Adrenal gland (tissue), 9 donors: ENCODE measurements at regions not wholly inside any gene's neighbourhood (a gene's known extent, or its start where the extent isn't known, plus 50 kb on each side); places are given as distances from the start of the nearest gene placed in this dataset.
A peak's percentile ranks its signal among the peaks of the same experiment; 100 is the strongest.

ENCODE experiments used
- DNase-seq, 7 donors: peaks; one replicate each; pipeline ENCODE4 v3.0.0-alpha.2; 2019 to 2020
- H3K27ac ChIP-seq, 5 donors: fragments of 200-600 bp; sonication (generic) in 4 of 5; 1 replicate in 3 of 5; 2 replicates in 2 of 5; pipeline versions ENCODE4 v1.5.1 to v1.8.0; 2016 to 2020; ENCODE audit warnings: mild to moderate bottlenecking in 1 of 5
- H3K27me3 ChIP-seq: fragments of 200-600 bp; 2 replicates; pipeline ENCODE4 v1.8.0; 2021
- H3K36me3 ChIP-seq, 2 donors: fragments of 200-600 bp; replicated peaks in 1 of 2; 1 replicate in 1 of 2; 2 replicates in 1 of 2; pipeline versions ENCODE4 v1.5.1 to v1.8.0; 2018 to 2022
- H3K4me1 ChIP-seq, 2 donors: fragments of 200-600 bp; replicated peaks in 1 of 2; 1 replicate in 1 of 2; 2 replicates in 1 of 2; pipeline versions ENCODE4 v1.5.1 to v1.8.0; 2018 to 2021
- H3K4me3 ChIP-seq, 4 donors: fragments of 200-600 bp; sonication (generic) in 3 of 4; one replicate each; pipeline ENCODE4 v1.5.1; 2016 to 2018
- H3K9me3 ChIP-seq, 3 donors: fragments of 200-600 bp; sonication (generic) in 1 of 3; replicated peaks in 1 of 3; 1 replicate in 2 of 3; 2 replicates in 1 of 3; pipeline versions ENCODE4 v1.5.1 to v1.8.0; 2016 to 2021
- POLR2A ChIP-seq, 2 donors: fragments of 450-650 bp; IDR thresholded peaks; one replicate each; pipeline ENCODE4 v1.6.1; 2017; ENCODE audit warnings: antibody characterized with exemption in 2 of 2, mild to moderate bottlenecking in 2 of 2, moderate library complexity in 1 of 2
- WGBS, 4 donors: extraction: QIAGEN DNeasy Blood & Tissue Kit in 2 of 4; methylation state at CpG; one replicate each; pipeline versions ENCODE4 v1.1.5 to v1.1.7; 2013 to 2017; 5-methylcytosine and 5-hydroxymethylcytosine counted together
- intact Hi-C, 2 donors: fragments of 100-400 bp; cut with DNase I; formaldehyde crosslinking; loops; one replicate each; pipeline versions ENCODE4 v1.14.1 to v1.15.0; 2022 to 2023
- TF ChIP-seq, protein P1 (sequence below), 6 experiments: fragments of 450-650 bp in 4 of 6; fragments of 200-600 bp in 2 of 6; sonication (generic) in 1 of 6; IDR thresholded peaks; 1 replicate in 5 of 6; 2 replicates in 1 of 6; pipeline versions ENCODE4 v1.5.1 to v1.8.0; 2016 to 2021; ENCODE audit warnings: antibody characterized with exemption in 6 of 6, mild to moderate bottlenecking in 2 of 6, moderate library complexity in 1 of 6
- donor health status: healthy with polysubstance abuse.
- donor health status: Bipolar disorder and iron deficiency.
- donor health status: DM: yes; HTN: yes; CAD: no.
- donor health status: DM: no; HTN: no; CAD: no.
- donor health status: DM: no; HTN: no; CAD: no.

DNA sequence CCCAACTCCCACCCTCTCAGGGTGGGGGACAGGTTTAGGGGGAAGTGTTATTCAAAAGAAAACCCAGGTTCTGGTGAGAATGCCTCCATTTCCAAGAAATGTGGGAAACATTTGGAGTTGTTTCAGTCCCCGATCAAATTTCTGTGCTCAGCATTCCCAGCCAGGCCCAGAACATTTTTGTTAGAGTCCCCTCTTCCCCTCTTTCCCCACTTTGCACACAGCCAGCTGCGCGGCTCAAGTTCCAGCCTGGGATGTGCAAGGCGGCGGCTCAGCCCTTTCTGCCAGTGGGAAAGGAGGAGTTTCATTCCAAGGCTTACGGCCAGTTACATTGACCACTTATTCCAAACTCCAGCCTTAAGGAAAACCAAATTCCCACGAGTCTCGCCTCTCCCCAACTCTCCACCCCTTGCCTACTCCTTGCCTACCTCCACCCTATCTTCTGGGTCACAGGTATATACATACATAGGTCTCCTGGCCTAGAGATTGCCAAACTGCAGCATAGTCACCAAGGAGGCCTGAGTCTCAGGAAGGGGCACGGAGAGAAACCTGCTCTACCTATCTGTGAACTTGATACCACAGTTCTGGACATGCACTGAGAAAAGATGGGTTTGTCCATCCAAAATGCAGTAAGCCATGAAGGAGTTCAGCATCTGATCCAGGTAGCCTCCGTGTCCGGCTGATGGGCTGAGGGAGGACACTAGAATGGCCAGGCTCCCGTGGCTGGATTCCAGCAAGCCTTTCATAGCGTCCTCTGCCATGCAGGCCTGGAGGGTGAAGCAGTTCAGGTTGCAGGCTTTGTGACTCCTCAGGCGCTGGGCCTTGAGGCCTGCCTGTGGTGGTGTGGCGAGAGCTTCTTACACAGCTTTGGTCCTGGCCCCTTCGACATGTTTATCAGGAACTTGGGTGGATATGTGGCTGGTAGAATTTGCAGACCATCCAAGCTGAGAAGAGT is 154.5 kb downstream of the ZFP36L2 start:
- TF ChIP-seq, protein P1, sequence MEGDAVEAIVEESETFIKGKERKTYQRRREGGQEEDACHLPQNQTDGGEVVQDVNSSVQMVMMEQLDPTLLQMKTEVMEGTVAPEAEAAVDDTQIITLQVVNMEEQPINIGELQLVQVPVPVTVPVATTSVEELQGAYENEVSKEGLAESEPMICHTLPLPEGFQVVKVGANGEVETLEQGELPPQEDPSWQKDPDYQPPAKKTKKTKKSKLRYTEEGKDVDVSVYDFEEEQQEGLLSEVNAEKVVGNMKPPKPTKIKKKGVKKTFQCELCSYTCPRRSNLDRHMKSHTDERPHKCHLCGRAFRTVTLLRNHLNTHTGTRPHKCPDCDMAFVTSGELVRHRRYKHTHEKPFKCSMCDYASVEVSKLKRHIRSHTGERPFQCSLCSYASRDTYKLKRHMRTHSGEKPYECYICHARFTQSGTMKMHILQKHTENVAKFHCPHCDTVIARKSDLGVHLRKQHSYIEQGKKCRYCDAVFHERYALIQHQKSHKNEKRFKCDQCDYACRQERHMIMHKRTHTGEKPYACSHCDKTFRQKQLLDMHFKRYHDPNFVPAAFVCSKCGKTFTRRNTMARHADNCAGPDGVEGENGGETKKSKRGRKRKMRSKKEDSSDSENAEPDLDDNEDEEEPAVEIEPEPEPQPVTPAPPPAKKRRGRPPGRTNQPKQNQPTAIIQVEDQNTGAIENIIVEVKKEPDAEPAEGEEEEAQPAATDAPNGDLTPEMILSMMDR (IDR thresholded peaks at IDR 0.05): no peak
- TF ChIP-seq POLR2A (IDR thresholded peaks at IDR 0.05): no peak
- peak in 3 of 7 donors; percentile 25 to 41 (median 32) for DNase-seq
- no peak overlapping the region for H3K4me3 ChIP-seq
- H3K4me1 ChIP-seq: peaks cover 46 to 56% of the 10 kb centered on the region in 2 donors
- H3K9me3 ChIP-seq: no peaks in the 10 kb centered on the region
- peak overlapping the region in 4 of 5 donors; percentile 2 to 85 (median 44) for H3K27ac ChIP-seq
- H3K27me3 ChIP-seq: no peaks in the 10 kb centered on the region
- WGBS, 4 donors: 75 to 87% (median 82%) methylated on average over 15 to 16 of the region's 16 CpGs
- H3K36me3 ChIP-seq: no peaks in the 10 kb centered on the region
- intact Hi-C loops: no loop called here

DNA sequence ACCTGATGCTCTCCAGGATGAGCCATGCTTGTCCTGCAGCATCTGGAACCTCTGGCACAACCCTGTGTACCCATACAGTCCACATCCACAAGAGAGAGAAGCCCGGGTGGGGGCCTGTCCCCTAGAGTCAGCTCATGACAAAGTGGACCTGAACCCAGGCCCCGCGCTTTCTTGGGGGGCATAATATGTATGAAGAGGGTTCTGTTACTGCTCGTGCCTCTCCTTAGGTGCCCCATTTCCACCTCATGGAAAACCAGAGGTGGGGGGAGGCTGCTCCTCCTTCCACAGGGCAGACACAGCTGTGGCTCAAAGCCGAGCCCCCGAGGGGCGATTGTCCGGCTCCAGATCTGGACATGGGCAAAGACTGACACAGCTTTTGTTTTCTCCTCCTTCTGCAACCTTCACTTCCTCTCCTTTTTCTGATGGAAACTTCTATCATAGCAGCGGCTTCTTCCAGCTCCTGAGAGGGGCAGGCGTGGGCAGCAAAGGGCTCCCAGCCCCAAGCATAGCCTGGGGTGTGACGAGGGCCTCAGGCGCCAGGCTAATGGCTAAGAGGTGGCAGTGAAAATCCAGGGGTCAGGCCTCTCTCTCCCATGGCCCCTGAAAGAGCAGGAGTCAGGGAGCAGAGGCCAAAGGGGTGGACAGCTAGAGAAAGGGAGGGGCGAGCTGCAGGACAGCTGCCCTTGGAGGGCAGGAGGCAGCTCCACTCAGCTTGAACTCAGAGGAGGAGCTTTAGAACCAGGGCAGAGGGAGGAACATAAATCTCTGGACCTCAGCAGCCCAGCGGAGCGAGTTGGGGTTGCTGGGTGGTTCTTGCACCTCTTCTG is 155.5 kb downstream of the ZFP36L2 start:
- TF ChIP-seq, protein P1 (IDR thresholded peaks at IDR 0.05): no peak
- peak in 1 of 2 donors; percentile 12 for TF ChIP-seq POLR2A (IDR thresholded peaks at IDR 0.05)
- peak in 5 of 7 donors; percentile 63 to 73 (median 71) for DNase-seq
- Histone ChIP-seq H3K4me1 (peaks cover 43 to 47% of the 10 kb centered on the region in 2 donors), H3K36me3 (no peaks in the 10 kb centered on the region), H3K27ac (peak overlapping the region in 4 of 5 donors; percentile 21 to 85 (median 44)), H3K4me3 (no peak overlapping the region), H3K9me3 (no peaks in the 10 kb centered on the region), H3K27me3 (no peaks in the 10 kb centered on the region)
- intact Hi-C loops: no loop called here
- WGBS, 4 donors: 61 to 72% (median 68%) methylated on average over 15 of the region's 15 CpGs

DNA sequence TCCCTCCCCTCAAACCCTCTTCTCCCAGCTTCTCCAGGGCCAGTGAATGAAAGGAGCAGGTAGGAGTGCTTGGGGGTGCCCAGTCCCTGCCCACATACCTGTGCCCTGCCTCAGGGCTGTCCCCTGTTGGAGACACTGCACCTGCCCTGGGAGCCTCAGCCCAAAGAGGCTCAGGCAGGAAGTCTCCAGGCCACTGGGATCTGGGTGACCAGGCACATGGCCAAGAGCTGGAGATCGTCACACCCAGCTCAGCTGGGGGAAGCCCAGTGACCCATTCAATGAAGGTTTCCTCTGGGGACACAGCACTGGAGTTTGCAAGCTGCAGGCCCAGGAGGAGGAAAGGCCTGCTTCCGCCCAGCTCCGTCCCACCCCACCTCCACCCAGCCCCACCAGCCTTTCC is 156.4 kb downstream of the ZFP36L2 start:
- H3K4me3 ChIP-seq: no peak overlapping the region
- no peak for TF ChIP-seq POLR2A (IDR thresholded peaks at IDR 0.05)
- TF ChIP-seq, protein P1 (IDR thresholded peaks at IDR 0.05): no peak
- 33 to 62% (median 58%) methylated on average over 2 to 3 of the region's 3 CpGs; no CpG with 5 or more reads in 1 of the 4 donors for WGBS, 4 donors
- peak overlapping the region in 3 of 5 donors; percentile 21 to 85 (median 62) for H3K27ac ChIP-seq
- peaks cover 35 to 39% of the 10 kb centered on the region in 2 donors for H3K4me1 ChIP-seq
- no peaks in the 10 kb centered on the region for H3K9me3 ChIP-seq
- DNase-seq: peak in 6 of 7 donors; percentile 60 to 80 (median 76)
- intact Hi-C loops: no loop called here
- no peaks in the 10 kb centered on the region for H3K27me3 ChIP-seq
- H3K36me3 ChIP-seq: no peaks in the 10 kb centered on the region
